NCI-H524 treated with DMSO at 0.1 percent for 48 hours (cell line): ENCODE measurements at regions not wholly inside any gene's neighbourhood (a gene's known extent, or its start where the extent isn't known, plus 50 kb on each side); places are given as distances from the start of the nearest gene placed in this dataset.

Experiments used
- DNase-seq: peaks from one replicate; lab custom pipeline; 2025; lab: John Stamatoyannopoulos, UW

- DNase-seq, result no peak
Observed at GRCh38 chr3:117454908-117455307, 745.3 kb downstream of the TUSC7 start.

DNA sequence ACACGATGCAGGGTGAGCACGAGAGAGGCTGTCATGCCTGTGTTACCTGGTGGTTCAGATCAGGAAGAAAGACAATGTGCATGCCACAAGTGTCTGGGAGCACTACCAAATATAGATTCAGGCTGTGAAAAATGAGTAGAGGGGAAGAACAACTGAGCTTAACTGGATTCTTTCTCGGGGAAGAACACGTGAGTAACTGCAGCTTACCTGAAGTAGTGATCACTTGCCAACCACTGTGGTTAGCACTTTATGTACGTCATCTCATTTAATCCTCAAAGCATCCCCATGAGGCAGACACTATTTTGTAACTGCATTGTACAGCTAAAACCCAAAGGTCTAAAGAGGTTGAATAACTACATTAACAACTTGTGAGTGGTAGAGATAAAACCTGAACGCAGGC is 746.2 kb downstream of the TUSC7 start:
- DNase-seq, result no peak

DNA sequence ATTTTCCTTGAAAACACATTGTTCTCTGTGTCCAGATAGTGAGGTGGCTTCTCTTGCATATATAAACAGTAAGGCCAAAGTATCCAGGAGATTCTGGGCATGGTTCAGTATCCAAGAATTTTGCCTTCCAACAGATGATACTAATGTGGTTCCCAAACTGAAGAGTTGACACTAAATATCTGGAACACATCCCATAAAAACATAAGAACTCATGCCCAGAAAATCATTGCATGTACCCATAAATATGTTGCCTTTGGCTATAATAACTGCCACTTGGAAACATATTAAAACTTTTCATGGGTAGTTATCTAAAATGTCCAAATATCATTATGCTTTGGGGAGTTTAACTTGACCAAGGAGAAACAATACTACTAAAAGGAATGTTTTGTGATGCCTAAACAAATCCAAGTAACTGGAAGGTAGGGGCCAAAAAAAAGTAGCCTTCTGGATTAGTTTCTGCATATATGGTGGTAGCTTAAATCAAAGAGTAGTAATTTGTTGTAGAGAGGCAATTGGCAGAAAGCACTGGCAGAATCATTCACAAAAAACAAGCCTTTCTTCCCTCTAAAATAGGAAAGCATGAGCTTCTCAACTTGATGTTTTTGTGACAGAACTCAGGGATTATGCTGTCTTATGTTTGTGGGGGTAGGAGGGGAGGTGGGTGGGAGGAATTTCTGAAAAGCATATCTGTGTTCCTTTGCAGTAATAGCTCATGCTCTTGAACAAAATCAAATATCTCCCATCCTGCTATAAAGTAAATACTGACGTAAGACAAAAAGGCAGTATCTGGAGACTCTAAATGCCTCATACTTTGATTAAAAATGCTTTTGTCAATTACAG is 753.9 kb downstream of the TUSC7 start:
- DNase-seq, result no peak

DNA sequence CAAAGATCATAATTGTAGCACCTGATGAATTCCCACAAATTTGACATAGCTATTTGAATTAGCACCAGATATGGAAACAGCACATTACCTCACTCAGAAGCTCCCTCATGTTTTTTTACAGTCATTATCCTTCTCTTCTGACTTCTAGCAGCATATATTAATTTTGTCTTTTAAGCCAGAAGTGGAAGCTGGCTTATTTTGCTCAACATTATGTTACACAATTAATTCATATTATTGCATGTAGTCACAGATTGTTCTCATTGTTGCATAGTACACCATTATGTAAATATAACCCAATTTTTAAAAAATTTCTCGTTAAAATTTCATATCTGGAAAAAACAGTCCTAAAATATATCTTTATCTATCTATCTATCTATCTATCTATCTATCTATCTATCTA is 762.3 kb downstream of the TUSC7 start:
- no peak for DNase-seq

DNA sequence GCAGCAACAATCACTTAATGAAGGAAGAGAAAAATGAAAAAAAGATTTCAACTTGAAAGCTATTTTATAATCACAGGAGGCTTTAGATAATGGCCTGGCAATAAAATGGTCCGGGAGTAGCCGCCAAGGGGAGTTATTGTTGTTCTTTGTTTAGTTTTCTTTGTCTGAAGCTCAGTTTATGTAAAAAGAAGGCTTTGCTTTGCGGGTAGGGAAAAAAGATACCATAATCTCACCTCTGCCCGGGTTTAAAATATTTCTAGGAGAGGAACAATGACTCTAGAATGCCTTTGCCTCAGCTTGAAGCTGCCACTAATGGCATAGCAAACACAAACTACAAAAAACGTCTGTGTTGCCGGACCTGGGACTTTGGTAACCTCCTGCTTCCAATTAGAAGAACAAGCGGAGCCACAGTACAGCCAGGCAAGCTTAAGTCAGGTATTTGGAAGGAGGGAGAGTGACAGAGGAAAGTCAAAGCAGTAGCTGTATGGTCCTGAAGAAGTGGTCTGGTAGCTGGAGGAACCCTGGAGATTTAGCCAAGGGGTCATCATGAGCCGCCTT is 764.5 kb downstream of the TUSC7 start:
- DNase-seq, result no peak

- DNase-seq, result peak; percentile 67
Observed at GRCh38 chr3:117476572-117476971, 767.0 kb downstream of the TUSC7 start.

DNA sequence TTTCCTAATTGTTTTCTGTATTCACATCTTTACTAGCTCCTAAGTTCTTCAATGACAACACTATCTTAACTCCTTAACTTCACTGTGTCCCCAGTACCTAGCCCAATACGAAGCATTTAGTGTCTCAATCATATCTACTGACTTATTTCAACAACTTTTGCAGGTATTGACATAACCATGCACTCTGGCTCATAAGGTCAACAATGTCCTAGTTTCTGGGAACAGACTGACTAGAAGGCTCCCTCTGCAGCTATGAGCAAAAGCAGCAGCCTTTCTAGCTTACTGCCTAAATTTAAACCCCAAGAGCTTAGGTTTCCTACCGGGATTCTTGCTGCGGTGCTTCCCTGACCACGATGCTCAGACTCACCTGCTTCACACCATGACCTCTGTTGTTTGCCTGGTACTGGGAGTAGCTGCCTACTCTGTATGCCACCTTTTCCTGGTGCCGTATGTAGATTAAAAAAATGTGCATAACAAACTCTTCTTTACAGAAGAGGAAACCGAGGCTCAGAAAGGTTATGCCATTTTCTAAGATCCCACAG is 767.7 kb downstream of the TUSC7 start:
- no peak for DNase-seq

GRCh38 chr3:117479095-117479494 is 769.5 kb downstream of the TUSC7 start:
- DNase-seq, result no peak

DNA sequence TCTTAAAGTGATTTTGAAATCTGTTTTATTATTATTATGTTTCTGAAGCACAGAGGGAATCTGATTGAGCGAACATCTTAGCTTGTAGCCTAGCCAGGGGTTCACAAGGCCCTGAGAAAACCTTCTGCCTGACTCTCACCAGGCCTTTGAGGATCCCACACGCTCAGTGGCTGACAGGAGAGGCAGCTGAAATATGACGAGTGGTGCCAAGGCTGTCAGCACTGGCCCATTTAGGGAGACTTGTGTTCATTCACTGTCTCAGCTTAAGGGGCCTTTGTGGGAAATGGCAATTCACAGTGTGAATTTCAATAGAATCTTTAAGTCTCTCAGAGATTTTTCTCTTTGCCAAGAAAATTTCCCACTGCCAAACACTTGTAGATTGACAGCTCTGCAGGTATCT is 770.9 kb downstream of the TUSC7 start:
- no peak for DNase-seq

- no peak for DNase-seq
Observed at GRCh38 chr3:117480972-117481371, 771.4 kb downstream of the TUSC7 start.

- no peak for DNase-seq
Observed at GRCh38 chr3:117483839-117484238, 774.3 kb downstream of the TUSC7 start.

GRCh38 chr3:117485841-117486240 is 776.3 kb downstream of the TUSC7 start:
- DNase-seq, result no peak

GRCh38 chr3:117486719-117487716 is 777.4 kb downstream of the TUSC7 start:
- no peak for DNase-seq

- DNase-seq, result no peak
Observed at GRCh38 chr3:117488983-117489382, 779.4 kb downstream of the TUSC7 start.

DNA sequence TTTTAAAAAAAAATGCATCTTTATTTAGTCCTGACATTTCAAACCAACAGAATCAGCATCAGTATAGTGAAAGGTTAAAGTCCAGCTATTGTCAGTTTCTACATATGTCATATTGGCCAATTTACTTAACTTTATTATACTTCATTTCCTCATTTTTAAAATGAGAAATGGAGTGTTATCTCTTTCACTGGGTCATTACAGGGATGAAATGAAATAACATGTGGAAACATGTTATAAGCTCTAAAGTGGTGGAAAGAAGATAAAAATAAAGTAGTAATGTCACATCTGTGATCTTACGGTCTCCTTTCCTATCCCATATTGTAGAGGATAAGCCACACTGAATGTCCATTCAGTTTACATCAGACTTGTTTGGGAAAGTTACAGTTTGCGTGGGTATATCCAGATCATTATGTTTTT is 780.1 kb downstream of the TUSC7 start:
- no peak for DNase-seq

DNA sequence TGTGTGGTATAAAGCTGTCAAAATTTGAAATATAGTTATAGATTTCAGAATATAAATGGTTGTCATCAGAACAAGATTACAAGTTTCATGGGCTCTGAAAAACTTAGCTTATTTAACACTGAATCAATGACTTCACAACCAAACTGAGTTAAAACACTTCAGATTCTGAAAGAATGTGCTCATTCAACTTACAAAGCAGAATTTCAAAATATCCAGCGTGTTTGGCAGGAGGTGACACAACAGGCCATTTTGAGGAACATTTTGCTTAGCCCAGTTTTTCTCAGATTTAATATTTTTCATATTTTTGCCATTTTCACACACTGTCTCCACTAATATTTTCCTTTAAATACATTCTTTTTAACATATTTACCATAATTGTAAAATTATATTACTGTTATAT is 781.1 kb downstream of the TUSC7 start:
- no peak for DNase-seq

GRCh38 chr3:117495620-117496019 is 786.0 kb downstream of the TUSC7 start:
- no peak for DNase-seq

DNA sequence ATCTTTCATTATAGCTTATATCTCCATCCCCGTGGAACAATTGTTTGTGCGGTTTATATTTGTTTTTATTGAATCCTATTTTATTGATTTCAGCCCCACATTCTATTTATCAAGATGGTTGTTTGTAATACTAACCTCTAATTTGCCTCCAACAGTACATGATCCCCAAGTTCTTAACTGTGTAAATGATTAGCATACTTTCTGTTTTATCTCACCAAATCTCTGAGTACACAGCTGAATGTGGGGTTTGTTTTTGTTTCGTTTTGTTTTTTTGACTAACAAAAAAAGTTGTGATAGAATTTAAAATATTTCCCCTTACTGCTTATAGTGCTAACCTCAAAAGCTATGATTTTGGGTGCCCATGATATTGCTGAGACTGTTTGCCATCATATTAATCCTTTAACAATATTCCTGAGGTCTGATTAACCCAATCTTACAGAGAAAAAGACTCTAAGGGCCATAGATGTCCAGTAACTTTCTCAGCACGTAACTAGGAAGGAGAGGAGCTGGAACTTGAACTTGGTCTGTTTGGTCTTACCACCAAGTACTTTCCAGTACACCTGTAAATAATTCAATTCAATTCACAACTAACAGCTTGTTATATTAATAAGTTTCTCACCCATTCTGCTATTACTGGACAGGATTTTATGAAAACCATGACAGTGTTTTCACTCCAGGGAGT is 789.8 kb downstream of the TUSC7 start:
- DNase-seq, result no peak

DNA sequence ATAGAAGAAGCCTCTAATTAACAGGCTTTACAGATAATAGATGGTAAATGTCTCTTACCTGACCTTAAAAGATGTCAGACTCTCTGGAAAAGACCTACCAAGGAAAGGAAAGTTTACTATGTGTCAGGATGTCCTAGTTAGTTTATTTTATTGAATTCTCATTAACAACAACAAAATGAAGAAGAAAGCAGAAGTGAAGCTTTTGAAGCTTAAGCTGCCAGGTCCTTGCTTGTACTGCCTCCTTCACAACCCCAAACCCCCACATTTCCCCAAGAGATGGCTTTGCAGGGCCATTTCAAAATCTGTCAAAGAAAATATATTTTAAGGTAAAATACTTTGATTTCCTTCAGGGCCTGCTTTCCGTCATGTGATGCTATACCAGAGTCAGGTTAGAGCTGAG is 798.4 kb downstream of the TUSC7 start:
- no peak for DNase-seq

DNA sequence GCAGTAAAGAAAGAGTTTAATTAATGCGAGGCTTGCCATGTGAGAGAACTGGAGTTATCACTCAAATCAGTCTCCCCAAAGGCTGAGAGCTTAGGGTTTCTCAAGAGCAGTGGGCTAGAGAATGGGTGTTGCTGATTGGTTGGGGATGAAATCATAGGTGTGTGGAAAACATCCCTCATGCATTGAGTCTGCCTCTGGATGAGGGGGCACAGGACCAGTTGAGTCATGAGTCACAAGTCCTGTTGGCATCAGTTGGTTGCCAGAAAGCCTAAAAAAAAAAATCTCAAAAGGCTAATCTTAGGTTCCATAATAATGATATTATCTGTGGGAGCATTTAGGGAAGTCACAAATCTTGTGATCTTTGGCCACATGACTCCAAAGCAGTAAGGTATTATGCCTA is 800.3 kb downstream of the TUSC7 start:
- no peak for DNase-seq

DNA sequence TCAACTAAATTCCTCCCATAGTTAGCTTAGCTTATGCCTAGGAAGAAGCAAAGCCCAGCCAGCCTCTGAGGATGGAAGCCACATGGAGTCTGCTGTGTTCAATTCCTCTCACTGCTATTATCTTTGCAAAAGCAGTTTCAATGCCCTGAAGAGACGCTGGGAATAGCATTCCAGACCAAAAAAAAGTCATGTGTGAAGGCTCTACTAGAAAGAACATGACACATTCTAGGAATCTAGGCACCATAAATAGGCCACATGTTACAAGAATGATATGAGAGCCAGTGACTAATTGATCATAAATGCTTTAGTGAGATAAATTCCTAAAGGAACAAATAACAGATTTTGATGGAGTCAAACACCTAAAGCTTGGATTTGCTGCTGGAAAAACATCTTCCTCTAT is 800.8 kb downstream of the TUSC7 start:
- DNase-seq, result no peak

- DNase-seq, result no peak
Observed at GRCh38 chr3:117512975-117513374, 803.4 kb downstream of the TUSC7 start.
